ENCODE measurements at regions not wholly inside any gene's neighbourhood (a gene's known extent, or its start where the extent isn't known, plus 50 kb on each side); places are given as distances from the start of the nearest gene placed in this dataset.

DNA sequence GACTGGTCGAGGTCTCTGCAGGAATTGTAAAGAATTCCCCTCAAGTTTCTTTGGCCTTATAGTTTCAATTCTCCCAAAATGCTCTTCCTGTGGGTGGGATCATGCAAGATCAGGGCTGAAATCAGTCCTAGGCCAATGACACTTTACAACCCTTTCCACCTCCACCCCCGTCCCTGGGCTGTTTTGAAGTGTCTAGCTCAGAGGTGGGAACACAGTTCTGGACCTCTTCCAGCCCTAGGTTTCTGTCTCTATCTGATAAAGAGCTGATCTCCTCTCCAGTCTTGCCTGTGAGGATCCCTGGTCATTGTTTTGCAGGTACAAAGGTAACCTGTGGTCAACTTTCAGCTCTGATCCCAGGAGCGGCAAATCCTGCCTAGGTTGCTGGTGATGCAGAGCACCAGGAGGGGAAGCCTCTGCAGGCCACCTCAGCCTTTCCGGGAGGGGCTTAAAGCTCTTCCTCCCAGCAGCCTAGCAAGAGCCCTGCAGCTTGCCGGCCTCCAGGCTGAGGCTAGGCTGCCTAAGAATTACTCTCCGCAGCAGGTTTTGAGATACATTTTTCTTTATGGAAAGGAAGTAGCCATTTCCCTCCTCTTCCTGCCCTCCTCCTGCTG is 69.8 kb upstream of the WIPF1 start (continued):
- TF ChIP-seq, protein P1, sequence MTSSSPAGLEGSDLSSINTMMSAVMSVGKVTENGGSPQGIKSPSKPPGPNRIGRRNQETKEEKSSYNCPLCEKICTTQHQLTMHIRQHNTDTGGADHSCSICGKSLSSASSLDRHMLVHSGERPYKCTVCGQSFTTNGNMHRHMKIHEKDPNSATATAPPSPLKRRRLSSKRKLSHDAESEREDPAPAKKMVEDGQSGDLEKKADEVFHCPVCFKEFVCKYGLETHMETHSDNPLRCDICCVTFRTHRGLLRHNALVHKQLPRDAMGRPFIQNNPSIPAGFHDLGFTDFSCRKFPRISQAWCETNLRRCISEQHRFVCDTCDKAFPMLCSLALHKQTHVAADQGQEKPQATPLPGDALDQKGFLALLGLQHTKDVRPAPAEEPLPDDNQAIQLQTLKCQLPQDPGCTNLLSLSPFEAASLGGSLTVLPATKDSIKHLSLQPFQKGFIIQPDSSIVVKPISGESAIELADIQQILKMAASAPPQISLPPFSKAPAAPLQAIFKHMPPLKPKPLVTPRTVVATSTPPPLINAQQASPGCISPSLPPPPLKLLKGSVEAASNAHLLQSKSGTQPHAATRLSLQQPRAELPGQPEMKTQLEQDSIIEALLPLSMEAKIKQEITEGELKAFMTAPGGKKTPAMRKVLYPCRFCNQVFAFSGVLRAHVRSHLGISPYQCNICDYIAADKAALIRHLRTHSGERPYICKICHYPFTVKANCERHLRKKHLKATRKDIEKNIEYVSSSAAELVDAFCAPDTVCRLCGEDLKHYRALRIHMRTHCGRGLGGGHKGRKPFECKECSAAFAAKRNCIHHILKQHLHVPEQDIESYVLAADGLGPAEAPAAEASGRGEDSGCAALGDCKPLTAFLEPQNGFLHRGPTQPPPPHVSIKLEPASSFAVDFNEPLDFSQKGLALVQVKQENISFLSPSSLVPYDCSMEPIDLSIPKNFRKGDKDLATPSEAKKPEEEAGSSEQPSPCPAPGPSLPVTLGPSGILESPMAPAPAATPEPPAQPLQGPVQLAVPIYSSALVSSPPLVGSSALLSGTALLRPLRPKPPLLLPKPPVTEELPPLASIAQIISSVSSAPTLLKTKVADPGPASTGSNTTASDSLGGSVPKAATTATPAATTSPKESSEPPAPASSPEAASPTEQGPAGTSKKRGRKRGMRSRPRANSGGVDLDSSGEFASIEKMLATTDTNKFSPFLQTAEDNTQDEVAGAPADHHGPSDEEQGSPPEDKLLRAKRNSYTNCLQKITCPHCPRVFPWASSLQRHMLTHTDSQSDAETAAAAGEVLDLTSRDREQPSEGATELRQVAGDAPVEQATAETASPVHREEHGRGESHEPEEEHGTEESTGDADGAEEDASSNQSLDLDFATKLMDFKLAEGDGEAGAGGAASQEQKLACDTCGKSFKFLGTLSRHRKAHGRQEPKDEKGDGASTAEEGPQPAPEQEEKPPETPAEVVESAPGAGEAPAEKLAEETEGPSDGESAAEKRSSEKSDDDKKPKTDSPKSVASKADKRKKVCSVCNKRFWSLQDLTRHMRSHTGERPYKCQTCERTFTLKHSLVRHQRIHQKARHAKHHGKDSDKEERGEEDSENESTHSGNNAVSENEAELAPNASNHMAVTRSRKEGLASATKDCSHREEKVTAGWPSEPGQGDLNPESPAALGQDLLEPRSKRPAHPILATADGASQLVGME (CRISPR knock-in tag; IDR thresholded peaks at IDR 0.05) = no peak
- TF ChIP-seq CREBBP (IDR thresholded peaks at IDR 0.05; ENCODE audit: low read depth, low read length) = no peak
- no peak for TF ChIP-seq XRCC4 (IDR thresholded peaks at IDR 0.05; ENCODE audit: extremely low read depth, insufficient read depth, insufficient read length)

DNA sequence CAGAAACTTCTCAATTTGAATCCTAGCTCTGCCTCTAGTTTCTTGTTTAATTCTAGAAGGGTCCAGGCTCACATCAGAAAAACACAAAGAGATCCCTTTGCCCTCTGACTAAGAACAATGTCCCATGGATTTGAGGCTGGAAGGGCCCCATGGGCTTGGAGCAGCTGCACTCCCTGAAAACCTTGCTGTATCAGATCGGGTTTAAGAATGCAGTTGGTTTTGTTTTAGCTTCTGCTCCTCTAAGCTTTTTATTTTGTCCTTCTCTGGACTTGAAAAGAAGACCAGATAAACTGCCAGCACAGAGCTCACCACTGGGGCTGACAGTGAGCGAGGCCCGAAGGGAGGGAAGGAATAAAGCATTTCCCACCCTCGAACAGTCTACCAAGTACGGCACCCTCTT is 69.2 kb upstream of the WIPF1 start:
- intact Hi-C loops (cut with micrococcal nuclease) (no loop called here), in situ Hi-C loops (cut with MboI) (no loop called here)
- H3K9ac ChIP-seq (ENCODE audit: insufficient read depth in 1 of 2, low read depth in 2 of 2, low read length in 2 of 2) = no peak overlapping the region
- no peaks in the 10 kb centered on the region; a peak in 1 of 5 replicates for H3K4me1 ChIP-seq (replicated peaks in 1 of 2; ENCODE audit: control insufficient read depth in 2 of 2, insufficient read depth in 2 of 2, low read length in 2 of 2)
- no peaks in the 10 kb centered on the region for H4K20me1 ChIP-seq (replicated peaks; ENCODE audit: control insufficient read depth, insufficient read depth, low read length)
- H3K79me2 ChIP-seq (ENCODE audit: control insufficient read depth, insufficient read depth, low read length) = no peaks in the 10 kb centered on the region
- POLR2A ChIA-PET = interaction anchor here (0.8 kb wide), 1 partner anchor 22 kb away, joined by 3 read pairs; no protein-coding TSS in a partner anchor
- no TSS peak for BruUV-seq (replicated peaks)
- H3K27ac ChIP-seq (ENCODE audit: extremely low read depth, low read depth, low read length) = no peak overlapping the region
- H3K36me3 ChIP-seq (ENCODE audit: control insufficient read depth, insufficient read depth, low read length) = no peaks in the 10 kb centered on the region
- 0 out of 2 replicates have a peak, but pooled peaks cover 1% of the 10 kb centered on the region for H3K9me3 ChIP-seq (replicated peaks; ENCODE audit: control insufficient read depth, insufficient read depth, low read depth, low read length)
- CTCF ChIA-PET (ENCODE audit: low intra/inter-chr PET ratio) = no interaction called here
- FAIRE-seq = no peak
- H3K27me3 ChIP-seq (ENCODE audit: control insufficient read depth in 2 of 2, insufficient read depth in 2 of 2, low read length in 2 of 2) = peaks cover 5 to 34% of the 10 kb centered on the region in 2 experiments; a peak in 2 of 5 replicates
- no peak overlapping the region for H3K4me3 ChIP-seq
- no peak overlapping the region for H3K4me2 ChIP-seq (ENCODE audit: insufficient read depth, low read length)
- ATAC-seq = peak; percentile 46; the same call in 2 of the 3 replicates
- no peak for DNase-seq (ENCODE audit: extremely low read depth in 1 of 4, low spot score in 3 of 4)
- H2AFZ ChIP-seq (ENCODE audit: low read depth, low read length) = no peak overlapping the region
- 2% methylated on average over 5 of the region's 5 CpGs for WGBS (ENCODE audit: insufficient coverage, low coverage, missing lambda C conversion rate)
- no peaks in the 10 kb centered on the region for H3K9me1 ChIP-seq (ENCODE audit: control insufficient read depth, insufficient read depth, low read length)
- TF ChIP-seq SPI1 (IDR thresholded peaks at IDR 0.05; ENCODE audit: borderline replicate concordance, low read depth, low read length) (no peak), GABPB2 (CRISPR knock-in tag; conservative IDR thresholded peaks at IDR 0.05) (no peak), ZNF766 (CRISPR knock-in tag; conservative IDR thresholded peaks at IDR 0.05) (no peak), PHF8 (IDR thresholded peaks at IDR 0.05; ENCODE audit: borderline replicate concordance, low read length) (no peak), HDGF (IDR thresholded peaks at IDR 0.05) (no peak), STAT5B (CRISPR knock-in tag; IDR thresholded peaks at IDR 0.05) (no peak), XRCC5 (IDR thresholded peaks at IDR 0.05; ENCODE audit: low read depth, low read length) (no peak), ZC3H11A (IDR thresholded peaks at IDR 0.05; ENCODE audit: low read depth, low read length) (no peak), NCOR1 (IDR thresholded peaks at IDR 0.05) (no peak), CBX8 (IDR thresholded peaks at IDR 0.05; ENCODE audit: borderline replicate concordance, extremely low read depth, low read depth, low read length, poor library complexity, severe bottlenecking) (no peak), ZZZ3 (IDR thresholded peaks at IDR 0.05) (no peak), RUNX1 (IDR thresholded peaks at IDR 0.05; ENCODE audit: low read depth) (no peak), BRD9 (IDR thresholded peaks at IDR 0.05; ENCODE audit: low read depth, partially characterized antibody) (no peak), BCL6 (CRISPR knock-in tag; IDR thresholded peaks at IDR 0.05) (no peak), MEF2D (tag; conservative IDR thresholded peaks at IDR 0.05; ENCODE audit: low read depth) (no peak)
